Calu3 (cell line): ENCODE measurements at regions not wholly inside any gene's neighbourhood (a gene's known extent, or its start where the extent isn't known, plus 50 kb on each side); places are given as distances from the start of the nearest gene placed in this dataset.

Experiments
- BruUV-seq: library from RNA; stranded (reverse); fragments of 400-500 nt; replicated peaks from 2 replicates; lab custom pipeline; 2021; lab: Mats Ljungman, UMichigan
- CTCF ChIA-PET: fragments of 300-600 bp; sonication (Branson Sonifier 250); formaldehyde crosslinking; loops from one replicate; lab custom pipeline; 2022; ENCODE audit warnings: antibody characterized with exemption; lab: Charles Lee
- DNase-seq: peaks from one replicate; pipeline ENCODE4 v3.0.0; 2022
- H3K27ac Mint-ChIP-seq: one replicate; pipeline ENCODE4 v1.8.0; 2022; ENCODE audit warnings: mixed read lengths; ENCODE audit not compliant: unreplicated experiment
- H3K27me3 Mint-ChIP-seq: one replicate; pipeline ENCODE4 v1.8.0; 2022; ENCODE audit warnings: mixed read lengths; ENCODE audit not compliant: unreplicated experiment
- H3K36me3 Mint-ChIP-seq: one replicate; pipeline ENCODE4 v1.8.0; 2022; ENCODE audit warnings: mild to moderate bottlenecking, moderate library complexity, mixed read lengths; ENCODE audit not compliant: insufficient read depth, unreplicated experiment
- H3K4me1 Mint-ChIP-seq: one replicate; pipeline ENCODE4 v1.8.0; 2022; ENCODE audit warnings: mild to moderate bottlenecking, low read depth, mixed read lengths; ENCODE audit not compliant: unreplicated experiment
- H3K4me3 Mint-ChIP-seq: one replicate; pipeline ENCODE4 v1.8.0; 2022; ENCODE audit warnings: mild to moderate bottlenecking, low read depth, moderate library complexity, mixed read lengths; ENCODE audit not compliant: unreplicated experiment
- H3K9me3 Mint-ChIP-seq: one replicate; pipeline ENCODE4 v1.8.0; 2022; ENCODE audit warnings: low read depth, mixed read lengths; ENCODE audit not compliant: unreplicated experiment
- intact Hi-C: fragments of 100-400 bp; cut with micrococcal nuclease; formaldehyde crosslinking; loops from one replicate; pipeline ENCODE4 v1.10.0; 2022; ENCODE audit not compliant: unreplicated experiment
- TF ChIP-seq, protein P1 (sequence below): fragments of 200-600 bp; IDR thresholded peaks from one replicate; pipeline ENCODE4 v1.8.0; 2022; ENCODE audit warnings: antibody characterized with exemption; ENCODE audit not compliant: unreplicated experiment

DNA sequence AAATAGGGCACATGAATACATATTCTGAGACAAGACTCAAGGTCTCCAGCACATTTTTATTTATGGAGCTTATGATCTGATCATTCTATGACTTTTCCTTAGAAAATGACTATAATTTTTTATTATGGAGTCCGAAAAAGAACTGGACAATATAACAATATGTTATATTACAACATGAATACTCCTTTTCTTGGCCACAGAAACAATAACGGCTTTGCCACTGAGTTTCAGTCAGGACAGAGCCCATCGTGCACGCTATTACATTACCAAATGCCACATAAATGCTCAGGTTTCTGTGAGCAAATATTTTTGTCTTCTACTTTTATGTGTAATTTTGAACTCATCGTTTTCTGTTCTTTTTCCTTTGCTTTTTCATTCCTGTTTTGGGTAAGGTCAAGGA, 509.2 kb upstream of the ZEB2 start:
- no TSS peak for BruUV-seq
- no peak overlapping the region for H3K27ac Mint-ChIP-seq
- H3K9me3 Mint-ChIP-seq, result no peaks in the 10 kb centered on the region
- no peak for DNase-seq
- no peak overlapping the region for H3K4me3 Mint-ChIP-seq
- H3K4me1 Mint-ChIP-seq, result no peaks in the 10 kb centered on the region
- intact Hi-C loops, result no loop called here
- H3K36me3 Mint-ChIP-seq, result no peaks in the 10 kb centered on the region
- H3K27me3 Mint-ChIP-seq, result no peaks in the 10 kb centered on the region
- CTCF ChIA-PET, result no interaction called here
- TF ChIP-seq, protein P1, sequence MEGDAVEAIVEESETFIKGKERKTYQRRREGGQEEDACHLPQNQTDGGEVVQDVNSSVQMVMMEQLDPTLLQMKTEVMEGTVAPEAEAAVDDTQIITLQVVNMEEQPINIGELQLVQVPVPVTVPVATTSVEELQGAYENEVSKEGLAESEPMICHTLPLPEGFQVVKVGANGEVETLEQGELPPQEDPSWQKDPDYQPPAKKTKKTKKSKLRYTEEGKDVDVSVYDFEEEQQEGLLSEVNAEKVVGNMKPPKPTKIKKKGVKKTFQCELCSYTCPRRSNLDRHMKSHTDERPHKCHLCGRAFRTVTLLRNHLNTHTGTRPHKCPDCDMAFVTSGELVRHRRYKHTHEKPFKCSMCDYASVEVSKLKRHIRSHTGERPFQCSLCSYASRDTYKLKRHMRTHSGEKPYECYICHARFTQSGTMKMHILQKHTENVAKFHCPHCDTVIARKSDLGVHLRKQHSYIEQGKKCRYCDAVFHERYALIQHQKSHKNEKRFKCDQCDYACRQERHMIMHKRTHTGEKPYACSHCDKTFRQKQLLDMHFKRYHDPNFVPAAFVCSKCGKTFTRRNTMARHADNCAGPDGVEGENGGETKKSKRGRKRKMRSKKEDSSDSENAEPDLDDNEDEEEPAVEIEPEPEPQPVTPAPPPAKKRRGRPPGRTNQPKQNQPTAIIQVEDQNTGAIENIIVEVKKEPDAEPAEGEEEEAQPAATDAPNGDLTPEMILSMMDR, result no peak

- H3K4me1 Mint-ChIP-seq, result no peaks in the 10 kb centered on the region
- H3K27me3 Mint-ChIP-seq, result no peaks in the 10 kb centered on the region
- intact Hi-C loops, result no loop called here
- no TSS peak for BruUV-seq
- H3K36me3 Mint-ChIP-seq, result no peaks in the 10 kb centered on the region
- TF ChIP-seq, protein P1, result no peak
- H3K27ac Mint-ChIP-seq, result no peak overlapping the region
- CTCF ChIA-PET, result no interaction called here
- H3K4me3 Mint-ChIP-seq, result no peak overlapping the region
- H3K9me3 Mint-ChIP-seq, result no peaks in the 10 kb centered on the region
- DNase-seq, result no peak
Measured at GRCh38 chr2:145028101-145028920, 508.4 kb upstream of the ZEB2 start.

DNA sequence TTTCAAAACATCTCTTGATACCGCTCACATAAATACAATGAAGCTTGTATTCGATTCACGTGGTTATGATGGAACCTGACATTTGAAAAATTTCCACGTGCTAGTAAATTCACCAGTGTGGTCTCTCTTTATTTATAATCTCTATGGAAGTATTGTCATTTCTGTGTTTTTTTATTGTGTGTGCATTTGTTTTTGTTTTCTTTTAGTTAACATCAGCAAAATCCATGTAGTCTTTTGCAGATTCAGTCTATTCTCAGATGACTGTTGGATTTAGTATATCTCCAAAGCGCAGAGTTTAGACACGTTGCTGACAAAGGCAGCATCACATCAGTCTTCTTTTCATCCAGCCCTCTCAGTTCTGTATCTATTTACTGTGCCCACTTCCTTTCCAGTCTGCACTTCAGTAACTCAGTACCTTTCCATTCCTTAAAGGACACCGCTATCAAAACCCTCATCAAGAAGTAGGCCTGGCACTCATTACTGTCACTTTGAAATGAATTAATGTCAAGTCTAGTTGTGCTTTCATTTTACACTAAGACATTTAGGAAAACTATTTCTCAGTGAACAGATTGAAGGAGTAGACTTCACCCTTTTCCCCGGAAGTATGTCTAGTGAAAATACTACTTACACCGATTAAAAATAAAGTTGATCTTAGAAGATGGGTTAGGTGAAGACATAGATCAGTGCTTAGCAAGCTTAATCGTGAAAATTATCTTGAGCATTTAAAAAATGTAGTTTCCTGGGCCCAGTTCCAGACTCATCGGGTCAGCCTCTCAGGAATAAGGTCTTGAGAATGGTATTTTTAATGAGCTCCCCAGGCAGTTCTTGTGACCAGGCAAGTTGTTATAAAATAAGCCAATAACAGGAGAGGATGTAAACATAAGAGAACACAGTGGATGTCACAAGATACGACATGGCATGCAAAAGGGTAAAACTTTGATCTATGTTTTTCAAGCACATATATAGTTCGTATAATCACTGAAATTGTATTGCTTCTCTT, 506.8 kb upstream of the ZEB2 start:
- TF ChIP-seq, protein P1, result no peak
- no peaks in the 10 kb centered on the region for H3K36me3 Mint-ChIP-seq
- no peaks in the 10 kb centered on the region for H3K27me3 Mint-ChIP-seq
- H3K4me1 Mint-ChIP-seq, result no peaks in the 10 kb centered on the region
- H3K27ac Mint-ChIP-seq, result no peak overlapping the region
- H3K9me3 Mint-ChIP-seq, result no peaks in the 10 kb centered on the region
- H3K4me3 Mint-ChIP-seq, result no peak overlapping the region
- no TSS peak for BruUV-seq
- CTCF ChIA-PET, result no interaction called here
- intact Hi-C loops, result no loop called here
- no peak for DNase-seq

DNA sequence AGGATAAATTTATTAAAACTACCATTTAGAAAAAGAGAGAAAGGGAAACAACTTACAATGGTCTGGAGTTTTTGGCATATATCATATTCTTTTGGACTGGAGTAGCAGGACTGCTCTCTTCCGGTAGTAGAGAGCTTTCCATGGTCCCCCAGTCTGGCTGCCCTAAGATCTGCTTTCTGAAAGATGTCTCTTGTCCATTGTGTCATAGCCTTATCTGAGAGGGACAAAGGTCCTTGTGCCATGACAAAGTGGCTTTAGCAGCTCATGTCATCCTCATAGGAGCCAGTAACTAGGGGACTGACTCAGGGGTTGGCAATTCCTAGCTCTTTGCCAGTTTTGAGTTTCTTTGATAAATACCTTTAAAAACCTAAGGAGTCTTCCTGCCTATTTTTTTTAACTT, 505.5 kb upstream of the ZEB2 start:
- no peak overlapping the region for H3K27ac Mint-ChIP-seq
- no peaks in the 10 kb centered on the region for H3K4me1 Mint-ChIP-seq
- CTCF ChIA-PET, result no interaction called here
- TF ChIP-seq, protein P1, result no peak
- BruUV-seq, result no TSS peak
- H3K4me3 Mint-ChIP-seq, result no peak overlapping the region
- no peak for DNase-seq
- no peaks in the 10 kb centered on the region for H3K27me3 Mint-ChIP-seq
- H3K9me3 Mint-ChIP-seq, result no peaks in the 10 kb centered on the region
- H3K36me3 Mint-ChIP-seq, result no peaks in the 10 kb centered on the region
- intact Hi-C loops, result no loop called here
